Testis (tissue), 2 donors: ENCODE measurements at regions not wholly inside any gene's neighbourhood (a gene's known extent, or its start where the extent isn't known, plus 50 kb on each side); places are given as distances from the start of the nearest gene placed in this dataset.

Experiments
- POLR2A ChIP-seq: fragments of 450-650 bp; IDR thresholded peaks from one replicate; pipeline ENCODE4 v1.6.1; 2017; ENCODE audit warnings: antibody characterized with exemption, mild to moderate bottlenecking, moderate library complexity
- TF ChIP-seq, protein P1 (sequence below), 3 experiments: fragments of 450-650 bp in 2 of 3; fragments of 200-600 bp in 1 of 3; sonication (generic) in 1 of 3; IDR thresholded peaks; one replicate each; pipeline ENCODE4 v1.5.1; 2016 to 2019; ENCODE audit warnings: antibody characterized with exemption in 3 of 3, mild to moderate bottlenecking in 2 of 3, moderate library complexity in 1 of 3

- TF ChIP-seq, protein P1, sequence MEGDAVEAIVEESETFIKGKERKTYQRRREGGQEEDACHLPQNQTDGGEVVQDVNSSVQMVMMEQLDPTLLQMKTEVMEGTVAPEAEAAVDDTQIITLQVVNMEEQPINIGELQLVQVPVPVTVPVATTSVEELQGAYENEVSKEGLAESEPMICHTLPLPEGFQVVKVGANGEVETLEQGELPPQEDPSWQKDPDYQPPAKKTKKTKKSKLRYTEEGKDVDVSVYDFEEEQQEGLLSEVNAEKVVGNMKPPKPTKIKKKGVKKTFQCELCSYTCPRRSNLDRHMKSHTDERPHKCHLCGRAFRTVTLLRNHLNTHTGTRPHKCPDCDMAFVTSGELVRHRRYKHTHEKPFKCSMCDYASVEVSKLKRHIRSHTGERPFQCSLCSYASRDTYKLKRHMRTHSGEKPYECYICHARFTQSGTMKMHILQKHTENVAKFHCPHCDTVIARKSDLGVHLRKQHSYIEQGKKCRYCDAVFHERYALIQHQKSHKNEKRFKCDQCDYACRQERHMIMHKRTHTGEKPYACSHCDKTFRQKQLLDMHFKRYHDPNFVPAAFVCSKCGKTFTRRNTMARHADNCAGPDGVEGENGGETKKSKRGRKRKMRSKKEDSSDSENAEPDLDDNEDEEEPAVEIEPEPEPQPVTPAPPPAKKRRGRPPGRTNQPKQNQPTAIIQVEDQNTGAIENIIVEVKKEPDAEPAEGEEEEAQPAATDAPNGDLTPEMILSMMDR (IDR thresholded peaks at IDR 0.05): no peak
- no peak for TF ChIP-seq POLR2A
Observed at GRCh38 chr1:34685225-34685624, 69.6 kb upstream of the GJB5 start.
